HG02610 (cell line): ENCODE measurements at regions not wholly inside any gene's neighbourhood (a gene's known extent, or its start where the extent isn't known, plus 50 kb on each side); places are given as distances from the start of the nearest gene placed in this dataset.
"Not testable (repeated sequence)": the region's sequence is repeated elsewhere in the genome, so short reads cannot be mapped to it uniquely, and the experiment has no call there.

Experiments
- ATAC-seq: cut with Tn5 transposase; IDR thresholded peaks from one replicate; pipeline ENCODE4 v1.9.1; 2021; ENCODE audit warnings: mild to moderate bottlenecking, moderate library complexity; ENCODE audit not compliant: unreplicated experiment

- no peak for ATAC-seq
These were observed 82.4 kb upstream of the ITGB1 start for GRCh38 chr10:33040436-33040835.

GRCh38 chr10:33039181-33039580, 81.2 kb upstream of the ITGB1 start:
- no peak for ATAC-seq

- no peak for ATAC-seq
These were observed 80.6 kb upstream of the ITGB1 start for GRCh38 chr10:33038672-33039071.

- no peak for ATAC-seq
These were observed 79.7 kb upstream of the ITGB1 start for GRCh38 chr10:33037726-33038125.

- no peak for ATAC-seq
These were observed 78.6 kb upstream of the ITGB1 start for GRCh38 chr10:33036670-33037069.

GRCh38 chr10:33035411-33035810, 77.4 kb upstream of the ITGB1 start:
- no peak for ATAC-seq

- ATAC-seq, result no peak
These were observed 76.9 kb upstream of the ITGB1 start for GRCh38 chr10:33034931-33035330.

- ATAC-seq, result no peak
These were observed 74.7 kb upstream of the ITGB1 start for GRCh38 chr10:33032654-33033151.

- ATAC-seq, result no peak
These were observed 74.0 kb upstream of the ITGB1 start for GRCh38 chr10:33031815-33032653.

- no peak for ATAC-seq
These were observed 73.1 kb upstream of the ITGB1 start for GRCh38 chr10:33031171-33031570.

- not testable (repeated sequence) for ATAC-seq
These were observed 70.5 kb upstream of the ITGB1 start for GRCh38 chr10:33028515-33028914.

GRCh38 chr10:33027088-33027487, 69.1 kb upstream of the ITGB1 start:
- ATAC-seq, result no peak

GRCh38 chr10:33026422-33026821, 68.4 kb upstream of the ITGB1 start:
- no peak for ATAC-seq

GRCh38 chr10:33025910-33026309, 67.9 kb upstream of the ITGB1 start:
- ATAC-seq, result no peak

GRCh38 chr10:33025039-33025438, 67.0 kb upstream of the ITGB1 start:
- ATAC-seq, result peak; percentile 43

- no peak for ATAC-seq
These were observed 64.7 kb upstream of the ITGB1 start for GRCh38 chr10:33022691-33023090.

GRCh38 chr10:33022090-33022489, 64.1 kb upstream of the ITGB1 start:
- ATAC-seq, result no peak

GRCh38 chr10:33016988-33017387, 59.0 kb upstream of the ITGB1 start:
- ATAC-seq, result no peak

- ATAC-seq, result no peak
These were observed 57.9 kb upstream of the ITGB1 start for GRCh38 chr10:33015761-33016547.

GRCh38 chr10:33013331-33013730, 55.3 kb upstream of the ITGB1 start:
- ATAC-seq, result not testable (repeated sequence)

- no peak for ATAC-seq
These were observed 54.3 kb upstream of the ITGB1 start for GRCh38 chr10:33012306-33012705.
